Memory B cell (primary cell): ENCODE measurements at regions not wholly inside any gene's neighbourhood (a gene's known extent, or its start where the extent isn't known, plus 50 kb on each side); places are given as distances from the start of the nearest gene placed in this dataset.

Source experiments
- ATAC-seq: fragments of 150-1000 bp; cut with Tn5 transposase; 2 replicates; pipeline ENCODE4 v1.10.0; 2021; ENCODE audit warnings: low read depth, mild to moderate bottlenecking, moderate library complexity
- DNase-seq, 2 donors: peaks; one replicate each; pipeline ENCODE4 v3.0.0; 2022; ENCODE audit warnings: low spot score in 2 of 2
- H3K27ac Mint-ChIP-seq: one replicate; pipeline ENCODE4 v1.8.0; 2022; ENCODE audit warnings: mild to moderate bottlenecking, moderate library complexity, mixed read lengths
- H3K27me3 Mint-ChIP-seq: one replicate; pipeline ENCODE4 v1.8.0; 2022; ENCODE audit warnings: mixed read lengths
- H3K36me3 Mint-ChIP-seq: one replicate; pipeline ENCODE4 v1.8.0; 2022; ENCODE audit warnings: mild to moderate bottlenecking, mixed read lengths
- H3K4me1 Mint-ChIP-seq: one replicate; pipeline ENCODE4 v1.8.0; 2022; ENCODE audit warnings: mixed read lengths
- H3K4me3 Mint-ChIP-seq: one replicate; pipeline ENCODE4 v1.8.0; 2022; ENCODE audit warnings: mild to moderate bottlenecking, moderate library complexity, mixed read lengths
- H3K9me3 Mint-ChIP-seq: one replicate; pipeline ENCODE4 v1.8.0; 2022; ENCODE audit warnings: mixed read lengths

DNA sequence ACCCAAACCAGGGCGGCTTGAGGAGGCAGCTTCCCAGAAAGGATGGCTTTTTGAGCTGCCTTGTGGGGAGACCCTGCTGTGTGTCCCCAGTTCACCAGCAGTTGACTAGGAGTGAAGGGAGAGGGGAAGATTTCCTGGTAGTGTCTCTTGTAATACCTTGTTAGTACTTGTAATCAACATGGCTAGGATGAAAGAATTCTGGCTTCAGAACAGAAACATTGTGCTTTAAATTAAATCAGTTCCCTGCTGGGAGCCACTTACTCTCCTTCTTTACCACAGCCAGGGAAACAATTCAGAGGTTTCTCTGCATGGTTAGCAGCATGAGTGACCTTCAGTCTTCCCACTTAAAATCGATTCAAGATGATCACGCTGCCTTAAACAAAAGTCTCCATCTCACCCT is 525.4 kb upstream of the ID4 start:
- Mint-ChIP-seq H3K4me3 (no peak overlapping the region), H3K27ac (no peak overlapping the region), H3K36me3 (no peaks in the 10 kb centered on the region), H3K9me3 (peaks cover 12% of the 10 kb centered on the region), H3K27me3 (no peaks in the 10 kb centered on the region), H3K4me1 (no peaks in the 10 kb centered on the region)
- ATAC-seq (no peak), DNase-seq (no peak)

GRCh38 chr6:19312241-19312978 is 524.8 kb upstream of the ID4 start:
- peaks cover 15% of the 10 kb centered on the region for H3K9me3 Mint-ChIP-seq
- no peaks in the 10 kb centered on the region for H3K36me3 Mint-ChIP-seq
- H3K27me3 Mint-ChIP-seq: no peaks in the 10 kb centered on the region
- H3K4me1 Mint-ChIP-seq: no peaks in the 10 kb centered on the region
- no peak overlapping the region for H3K4me3 Mint-ChIP-seq
- DNase-seq: no peak
- ATAC-seq: no peak
- no peak overlapping the region for H3K27ac Mint-ChIP-seq

DNA sequence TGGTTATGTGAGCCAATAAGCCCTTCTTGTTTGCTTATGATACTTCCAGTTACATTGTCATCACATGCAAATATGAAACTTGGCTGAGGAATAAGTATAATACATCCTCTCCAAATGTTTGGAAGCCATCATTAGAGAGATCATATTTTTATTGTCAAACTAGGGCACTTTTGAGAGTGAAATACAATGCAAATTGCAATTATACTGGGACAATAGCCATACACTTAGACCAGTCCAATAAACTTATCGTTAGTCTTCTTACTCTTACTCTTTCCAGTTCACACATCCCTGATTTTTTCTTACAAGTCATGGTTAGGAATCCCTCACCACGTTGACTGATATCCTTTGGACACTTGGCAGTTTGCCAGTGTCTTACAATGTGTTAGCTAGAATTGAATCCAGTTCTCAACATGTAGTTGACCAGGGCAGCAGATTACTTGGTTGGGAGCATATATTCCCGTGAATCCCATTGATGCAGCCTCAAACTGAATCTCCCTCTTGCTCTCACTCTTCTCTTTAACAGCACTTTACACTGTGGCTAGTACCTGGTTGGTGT is 519.7 kb upstream of the ID4 start:
- Mint-ChIP-seq H3K27me3 (no peaks in the 10 kb centered on the region), H3K36me3 (no peaks in the 10 kb centered on the region), H3K27ac (no peak overlapping the region), H3K4me3 (no peak overlapping the region), H3K9me3 (peaks cover 10% of the 10 kb centered on the region), H3K4me1 (no peaks in the 10 kb centered on the region)
- DNase-seq (no peak), ATAC-seq (no peak)

DNA sequence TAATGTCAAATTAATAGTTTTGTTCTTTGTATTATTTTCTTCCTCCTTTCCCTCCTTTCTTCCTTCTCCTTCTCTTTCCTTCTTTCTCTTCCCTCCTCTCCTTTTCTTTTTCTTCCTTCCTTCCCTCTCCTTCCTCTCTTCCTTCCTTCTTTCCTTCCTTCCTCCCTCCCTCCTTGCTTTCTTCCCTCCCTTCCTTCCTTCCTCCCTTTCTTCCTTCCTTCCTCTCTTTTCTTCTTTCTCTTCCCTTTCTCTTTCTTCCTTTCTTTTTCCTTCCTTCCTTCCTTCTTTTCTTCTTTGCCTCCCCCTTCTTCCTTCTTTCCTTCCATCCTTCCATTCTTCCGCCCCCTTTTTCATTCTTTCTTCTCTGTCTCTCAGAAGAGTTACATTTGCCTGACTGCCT is 518.2 kb upstream of the ID4 start:
- Mint-ChIP-seq H3K9me3 (peaks cover 8% of the 10 kb centered on the region), H3K4me1 (no peaks in the 10 kb centered on the region), H3K27me3 (no peaks in the 10 kb centered on the region), H3K27ac (no peak overlapping the region), H3K36me3 (no peaks in the 10 kb centered on the region), H3K4me3 (no peak overlapping the region)
- DNase-seq (no peak), ATAC-seq (no peak)

DNA sequence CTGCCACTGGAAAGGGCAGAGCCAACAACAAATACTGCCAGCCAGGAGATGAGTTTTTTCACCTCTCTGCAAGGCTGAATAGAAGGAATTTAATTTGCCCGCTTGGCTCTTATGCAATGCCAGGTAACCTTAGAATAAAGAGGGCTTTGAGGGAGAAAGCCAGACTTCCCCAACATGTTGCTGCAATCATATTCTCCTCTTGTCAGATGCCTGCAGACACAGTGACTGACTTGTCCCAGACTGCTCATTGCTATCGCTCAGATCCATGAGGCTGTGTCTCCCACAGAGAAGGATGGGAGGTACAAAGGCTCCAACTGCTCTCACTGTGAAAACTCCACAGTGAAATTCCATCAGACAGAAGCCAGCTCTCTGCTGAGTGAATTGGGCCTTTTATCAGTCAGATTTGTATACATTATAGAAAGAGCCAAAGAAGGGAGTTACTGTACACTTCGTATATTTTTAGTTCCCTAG is 517.0 kb upstream of the ID4 start:
- Mint-ChIP-seq H3K9me3 (peaks cover 6% of the 10 kb centered on the region), H3K4me3 (no peak overlapping the region), H3K27me3 (no peaks in the 10 kb centered on the region), H3K4me1 (no peaks in the 10 kb centered on the region), H3K36me3 (no peaks in the 10 kb centered on the region), H3K27ac (no peak overlapping the region)
- ATAC-seq (no peak), DNase-seq (no peak)

DNA sequence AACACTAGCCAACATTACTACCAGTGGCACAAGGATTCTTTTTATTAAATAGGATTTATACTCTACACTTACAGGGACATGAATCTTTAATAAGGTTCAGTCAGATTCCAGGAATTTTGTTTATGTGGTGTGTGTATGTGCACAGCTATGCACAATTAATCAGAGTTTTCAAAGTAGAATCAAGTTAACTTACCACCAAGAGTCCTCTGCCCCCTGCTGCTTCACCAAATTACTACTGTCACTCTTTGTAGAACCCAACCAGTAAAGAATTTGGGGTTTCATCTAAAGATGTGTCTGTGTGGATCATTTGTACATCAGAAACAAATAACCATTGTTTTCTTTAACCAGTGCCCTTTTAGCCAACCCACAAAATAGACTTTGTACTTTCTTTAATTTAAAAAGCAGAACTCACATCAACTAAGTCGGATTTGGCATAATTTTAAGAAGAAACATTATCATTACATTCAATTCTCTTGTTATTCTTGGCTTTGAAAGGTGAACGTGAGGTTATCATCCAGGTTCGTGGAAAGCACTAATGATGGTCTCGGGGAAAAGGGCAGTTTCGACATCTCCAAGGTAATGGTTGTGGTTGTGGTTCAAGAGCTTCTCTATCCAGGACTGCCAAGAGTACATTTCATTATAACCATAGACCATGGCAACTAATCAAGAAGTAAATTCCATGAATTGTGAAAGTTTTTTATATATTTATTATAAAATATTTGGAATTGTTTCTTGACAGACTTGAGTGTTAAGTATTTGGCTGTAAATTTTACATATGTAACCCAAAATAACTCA is 514.3 kb upstream of the ID4 start:
- no peak for ATAC-seq

DNA sequence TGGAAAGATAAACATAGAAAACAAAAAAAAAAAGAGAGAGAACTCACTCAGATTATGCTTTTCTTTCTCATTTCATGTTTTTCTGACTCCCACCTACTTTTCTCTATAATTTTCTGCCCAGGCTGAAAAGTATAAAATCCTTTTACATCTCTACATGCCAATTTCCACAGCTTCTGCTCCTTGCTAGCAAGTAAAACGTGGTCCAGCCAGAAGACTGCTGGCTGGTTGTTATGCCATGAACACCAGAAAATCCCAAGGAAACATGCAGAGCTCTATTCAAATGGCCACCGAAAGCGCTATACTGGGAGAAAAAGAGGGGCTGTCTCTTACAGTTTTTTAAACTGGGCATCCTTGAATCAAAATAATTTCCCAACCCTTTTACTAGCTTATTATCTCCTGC is 512.8 kb upstream of the ID4 start:
- no peak for ATAC-seq
- DNase-seq: no peak
- Mint-ChIP-seq H3K36me3 (no peaks in the 10 kb centered on the region), H3K4me1 (no peaks in the 10 kb centered on the region), H3K27ac (no peak overlapping the region), H3K9me3 (peaks cover 2% of the 10 kb centered on the region), H3K27me3 (no peaks in the 10 kb centered on the region), H3K4me3 (no peak overlapping the region)

More for the DNA sequence above, 514.3 kb upstream of the ID4 start:
- Mint-ChIP-seq H3K4me3 (no peak overlapping the region), H3K9me3 (peaks cover 4% of the 10 kb centered on the region), H3K36me3 (no peaks in the 10 kb centered on the region), H3K27ac (no peak overlapping the region), H3K27me3 (no peaks in the 10 kb centered on the region), H3K4me1 (no peaks in the 10 kb centered on the region)
- DNase-seq: no peak

DNA sequence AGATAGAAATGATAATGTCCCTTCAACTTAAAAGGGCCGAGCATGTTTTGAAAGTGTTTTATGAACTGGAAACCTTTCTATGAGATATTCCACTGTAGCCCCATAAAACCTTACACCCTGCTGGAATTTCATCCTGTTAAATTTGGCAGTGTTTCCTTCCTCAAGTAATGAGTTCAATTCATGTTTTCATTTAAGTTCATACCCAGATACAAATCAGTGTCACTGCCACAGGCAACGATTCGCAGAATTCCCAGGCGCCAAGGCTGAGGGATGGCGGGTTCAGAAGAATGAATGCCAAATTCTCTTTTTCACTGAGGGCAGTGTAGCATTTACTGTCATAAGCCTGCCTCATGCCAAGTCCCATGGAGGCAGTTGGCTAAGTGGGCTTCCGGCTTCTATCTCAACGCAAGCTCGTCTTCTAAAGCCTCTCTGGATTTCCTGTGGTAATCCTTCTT is 511.8 kb upstream of the ID4 start:
- no peak for ATAC-seq
- peaks cover 5% of the 10 kb centered on the region for H3K9me3 Mint-ChIP-seq
- no peaks in the 10 kb centered on the region for H3K4me1 Mint-ChIP-seq
- DNase-seq: no peak
- H3K27ac Mint-ChIP-seq: no peak overlapping the region
- no peak overlapping the region for H3K4me3 Mint-ChIP-seq
- no peaks in the 10 kb centered on the region for H3K36me3 Mint-ChIP-seq
- H3K27me3 Mint-ChIP-seq: no peaks in the 10 kb centered on the region

- no peak for DNase-seq
- H3K9me3 Mint-ChIP-seq: peaks cover 5% of the 10 kb centered on the region
- no peak overlapping the region for H3K4me3 Mint-ChIP-seq
- no peak for ATAC-seq
- no peaks in the 10 kb centered on the region for H3K27me3 Mint-ChIP-seq
- H3K36me3 Mint-ChIP-seq: no peaks in the 10 kb centered on the region
- no peak overlapping the region for H3K27ac Mint-ChIP-seq
- no peaks in the 10 kb centered on the region for H3K4me1 Mint-ChIP-seq
These were observed 509.9 kb upstream of the ID4 start for GRCh38 chr6:19327241-19327640.

DNA sequence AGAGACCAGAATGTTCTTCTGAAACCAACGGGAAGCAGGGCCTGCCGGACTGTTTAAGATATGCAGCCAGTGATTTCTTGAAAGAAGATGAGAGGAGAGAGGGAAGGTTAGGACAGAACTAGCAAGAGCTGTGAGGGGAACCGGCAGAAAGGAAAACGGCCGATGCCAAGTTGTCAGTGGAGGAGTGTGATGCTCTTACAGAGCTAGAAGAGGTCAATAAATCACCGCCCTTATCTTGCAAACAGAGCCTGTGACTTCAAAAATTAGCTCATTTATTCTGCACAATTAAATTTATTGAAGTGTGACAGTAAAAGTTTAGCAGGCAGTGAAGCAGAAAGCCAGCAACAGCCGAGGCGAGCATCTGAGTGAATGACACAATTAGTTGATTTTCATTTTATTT is 509.5 kb upstream of the ID4 start:
- H3K9me3 Mint-ChIP-seq: peaks cover 5% of the 10 kb centered on the region
- ATAC-seq: no peak
- no peaks in the 10 kb centered on the region for H3K4me1 Mint-ChIP-seq
- no peaks in the 10 kb centered on the region for H3K27me3 Mint-ChIP-seq
- no peak overlapping the region for H3K4me3 Mint-ChIP-seq
- no peak for DNase-seq
- no peaks in the 10 kb centered on the region for H3K36me3 Mint-ChIP-seq
- H3K27ac Mint-ChIP-seq: no peak overlapping the region

- Mint-ChIP-seq H3K27me3 (no peaks in the 10 kb centered on the region), H3K4me1 (no peaks in the 10 kb centered on the region), H3K9me3 (peaks cover 5% of the 10 kb centered on the region), H3K36me3 (no peaks in the 10 kb centered on the region), H3K4me3 (no peak overlapping the region), H3K27ac (no peak overlapping the region)
- DNase-seq: no peak
- ATAC-seq: no peak
These were observed 508.1 kb upstream of the ID4 start for GRCh38 chr6:19329078-19329477.

GRCh38 chr6:19331089-19331488 is 506.1 kb upstream of the ID4 start:
- DNase-seq: no peak
- no peaks in the 10 kb centered on the region for H3K4me1 Mint-ChIP-seq
- H3K27ac Mint-ChIP-seq: no peak overlapping the region
- ATAC-seq: no peak
- no peaks in the 10 kb centered on the region for H3K36me3 Mint-ChIP-seq
- no peaks in the 10 kb centered on the region for H3K27me3 Mint-ChIP-seq
- no peak overlapping the region for H3K4me3 Mint-ChIP-seq
- peaks cover 5% of the 10 kb centered on the region for H3K9me3 Mint-ChIP-seq

- ATAC-seq: no peak
- no peak overlapping the region for H3K27ac Mint-ChIP-seq
These were observed 504.2 kb upstream of the ID4 start for GRCh38 chr6:19332806-19333460.

DNA sequence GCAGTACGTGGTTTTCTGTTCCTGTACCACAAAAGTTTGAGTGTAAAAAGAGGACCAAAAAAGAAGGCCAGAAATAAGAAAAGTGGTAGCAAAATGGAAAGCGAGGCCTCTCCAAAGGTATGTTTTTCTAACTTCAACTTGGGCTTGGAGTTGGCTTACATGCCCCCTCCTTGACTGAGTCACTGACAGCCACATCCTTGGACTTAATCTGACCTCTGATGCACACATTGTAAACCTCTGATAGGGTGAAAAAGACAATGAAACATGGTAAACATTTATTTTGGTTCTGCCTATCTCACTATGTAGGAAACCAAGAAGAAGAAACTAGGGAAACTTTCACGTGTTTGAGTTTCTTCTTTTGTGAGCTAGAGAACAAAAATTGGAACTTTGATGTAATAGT is 503.2 kb upstream of the ID4 start:
- H3K36me3 Mint-ChIP-seq: peaks cover 2% of the 10 kb centered on the region
- DNase-seq (no peak), ATAC-seq (no peak)
- H3K27ac Mint-ChIP-seq: no peak overlapping the region
- peaks cover 5% of the 10 kb centered on the region for H3K9me3 Mint-ChIP-seq
- H3K4me3 Mint-ChIP-seq: no peak overlapping the region
- no peaks in the 10 kb centered on the region for H3K27me3 Mint-ChIP-seq
- H3K4me1 Mint-ChIP-seq: no peaks in the 10 kb centered on the region

More at GRCh38 chr6:19332806-19333460, 504.2 kb upstream of the ID4 start:
- Mint-ChIP-seq H3K4me1 (no peaks in the 10 kb centered on the region), H3K36me3 (peaks cover 2% of the 10 kb centered on the region), H3K9me3 (peaks cover 7% of the 10 kb centered on the region), H3K4me3 (no peak overlapping the region), H3K27me3 (no peaks in the 10 kb centered on the region)
- DNase-seq: no peak
